ENCODE measurements at regions not wholly inside any gene's neighbourhood (a gene's known extent, or its start where the extent isn't known, plus 50 kb on each side); places are given as distances from the start of the nearest gene placed in this dataset.

DNA sequence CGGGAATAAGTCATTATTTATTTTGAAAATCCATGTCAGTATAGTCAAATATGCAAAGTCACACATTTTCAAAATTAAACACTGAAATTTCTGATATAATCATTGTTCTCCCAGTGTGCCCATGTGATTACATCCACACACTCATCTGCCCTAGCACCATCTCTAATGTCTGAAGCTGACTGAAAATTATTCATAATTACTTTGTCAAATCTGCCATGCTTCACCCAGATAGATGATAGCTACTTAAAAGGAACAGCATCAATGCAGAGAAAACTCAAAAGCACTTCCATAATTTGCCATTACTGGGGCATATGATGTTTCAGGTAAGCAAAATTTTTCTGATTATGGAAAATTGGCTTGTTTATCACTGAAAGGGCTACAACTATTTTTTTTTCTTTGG, 1433.3 kb upstream of the IGFBP7 start:
- no peak for TF ChIP-seq EP300 (IDR thresholded peaks at IDR 0.05)
- TF ChIP-seq POLR2A (IDR thresholded peaks at IDR 0.05) = no peak
- TF ChIP-seq, protein P1, sequence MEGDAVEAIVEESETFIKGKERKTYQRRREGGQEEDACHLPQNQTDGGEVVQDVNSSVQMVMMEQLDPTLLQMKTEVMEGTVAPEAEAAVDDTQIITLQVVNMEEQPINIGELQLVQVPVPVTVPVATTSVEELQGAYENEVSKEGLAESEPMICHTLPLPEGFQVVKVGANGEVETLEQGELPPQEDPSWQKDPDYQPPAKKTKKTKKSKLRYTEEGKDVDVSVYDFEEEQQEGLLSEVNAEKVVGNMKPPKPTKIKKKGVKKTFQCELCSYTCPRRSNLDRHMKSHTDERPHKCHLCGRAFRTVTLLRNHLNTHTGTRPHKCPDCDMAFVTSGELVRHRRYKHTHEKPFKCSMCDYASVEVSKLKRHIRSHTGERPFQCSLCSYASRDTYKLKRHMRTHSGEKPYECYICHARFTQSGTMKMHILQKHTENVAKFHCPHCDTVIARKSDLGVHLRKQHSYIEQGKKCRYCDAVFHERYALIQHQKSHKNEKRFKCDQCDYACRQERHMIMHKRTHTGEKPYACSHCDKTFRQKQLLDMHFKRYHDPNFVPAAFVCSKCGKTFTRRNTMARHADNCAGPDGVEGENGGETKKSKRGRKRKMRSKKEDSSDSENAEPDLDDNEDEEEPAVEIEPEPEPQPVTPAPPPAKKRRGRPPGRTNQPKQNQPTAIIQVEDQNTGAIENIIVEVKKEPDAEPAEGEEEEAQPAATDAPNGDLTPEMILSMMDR (IDR thresholded peaks at IDR 0.05) = no peak

Measured in suprapubic skin (tissue), 3 donors.